ENCODE measurements at regions not wholly inside any gene's neighbourhood (a gene's known extent, or its start where the extent isn't known, plus 50 kb on each side); places are given as distances from the start of the nearest gene placed in this dataset.
"Not testable (repeated sequence)": the region's sequence is repeated elsewhere in the genome, so short reads cannot be mapped to it uniquely, and the experiment has no call there.

DNA sequence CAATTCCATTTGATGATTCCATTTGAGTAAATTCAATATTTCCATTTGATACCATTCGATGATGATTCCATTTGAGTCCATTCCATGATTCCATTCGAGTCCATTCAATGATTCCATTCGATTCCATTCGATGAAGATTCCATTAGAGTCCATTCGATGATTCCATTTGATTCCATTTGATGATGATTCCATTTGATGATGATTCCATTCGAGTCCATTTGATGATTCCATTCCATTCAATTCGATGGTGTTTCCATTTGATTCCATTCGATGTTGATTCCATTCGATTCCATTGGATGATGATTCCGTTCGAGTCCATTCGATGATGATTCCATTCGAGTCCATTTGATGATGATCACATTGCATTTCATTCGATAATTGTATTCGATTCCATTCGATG is 1095.2 kb downstream of the RPIA start:
- TF ChIP-seq, protein P1, sequence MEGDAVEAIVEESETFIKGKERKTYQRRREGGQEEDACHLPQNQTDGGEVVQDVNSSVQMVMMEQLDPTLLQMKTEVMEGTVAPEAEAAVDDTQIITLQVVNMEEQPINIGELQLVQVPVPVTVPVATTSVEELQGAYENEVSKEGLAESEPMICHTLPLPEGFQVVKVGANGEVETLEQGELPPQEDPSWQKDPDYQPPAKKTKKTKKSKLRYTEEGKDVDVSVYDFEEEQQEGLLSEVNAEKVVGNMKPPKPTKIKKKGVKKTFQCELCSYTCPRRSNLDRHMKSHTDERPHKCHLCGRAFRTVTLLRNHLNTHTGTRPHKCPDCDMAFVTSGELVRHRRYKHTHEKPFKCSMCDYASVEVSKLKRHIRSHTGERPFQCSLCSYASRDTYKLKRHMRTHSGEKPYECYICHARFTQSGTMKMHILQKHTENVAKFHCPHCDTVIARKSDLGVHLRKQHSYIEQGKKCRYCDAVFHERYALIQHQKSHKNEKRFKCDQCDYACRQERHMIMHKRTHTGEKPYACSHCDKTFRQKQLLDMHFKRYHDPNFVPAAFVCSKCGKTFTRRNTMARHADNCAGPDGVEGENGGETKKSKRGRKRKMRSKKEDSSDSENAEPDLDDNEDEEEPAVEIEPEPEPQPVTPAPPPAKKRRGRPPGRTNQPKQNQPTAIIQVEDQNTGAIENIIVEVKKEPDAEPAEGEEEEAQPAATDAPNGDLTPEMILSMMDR (IDR thresholded peaks at IDR 0.05) = not testable (repeated sequence)
- not testable (repeated sequence) for TF ChIP-seq POLR2AphosphoS5 (IDR thresholded peaks at IDR 0.05; ENCODE audit: low read depth, low read length)

Measured in Panc1 (cell line).